ENCODE measurements at regions not wholly inside any gene's neighbourhood (a gene's known extent, or its start where the extent isn't known, plus 50 kb on each side); places are given as distances from the start of the nearest gene placed in this dataset.

DNA sequence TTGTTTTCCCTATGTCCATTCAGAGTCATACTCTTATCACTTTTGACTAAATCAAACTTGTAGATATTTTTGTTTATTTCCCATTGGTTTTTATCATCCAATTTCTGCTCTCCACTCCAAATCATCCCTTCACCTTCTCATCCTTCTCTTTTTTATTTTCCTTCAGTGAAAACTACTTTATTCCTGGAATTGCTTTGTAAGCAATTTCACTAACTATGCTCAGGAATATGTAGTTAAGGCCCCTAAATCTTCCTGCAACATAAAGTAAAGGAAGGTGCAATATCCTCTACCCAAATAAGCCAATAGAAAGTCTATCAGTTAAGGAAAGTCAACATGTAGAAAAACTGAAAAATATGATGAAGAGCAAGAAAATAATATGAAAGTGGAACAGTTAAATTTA is 308.4 kb downstream of the SEC23A start:
- TF ChIP-seq, protein P1, sequence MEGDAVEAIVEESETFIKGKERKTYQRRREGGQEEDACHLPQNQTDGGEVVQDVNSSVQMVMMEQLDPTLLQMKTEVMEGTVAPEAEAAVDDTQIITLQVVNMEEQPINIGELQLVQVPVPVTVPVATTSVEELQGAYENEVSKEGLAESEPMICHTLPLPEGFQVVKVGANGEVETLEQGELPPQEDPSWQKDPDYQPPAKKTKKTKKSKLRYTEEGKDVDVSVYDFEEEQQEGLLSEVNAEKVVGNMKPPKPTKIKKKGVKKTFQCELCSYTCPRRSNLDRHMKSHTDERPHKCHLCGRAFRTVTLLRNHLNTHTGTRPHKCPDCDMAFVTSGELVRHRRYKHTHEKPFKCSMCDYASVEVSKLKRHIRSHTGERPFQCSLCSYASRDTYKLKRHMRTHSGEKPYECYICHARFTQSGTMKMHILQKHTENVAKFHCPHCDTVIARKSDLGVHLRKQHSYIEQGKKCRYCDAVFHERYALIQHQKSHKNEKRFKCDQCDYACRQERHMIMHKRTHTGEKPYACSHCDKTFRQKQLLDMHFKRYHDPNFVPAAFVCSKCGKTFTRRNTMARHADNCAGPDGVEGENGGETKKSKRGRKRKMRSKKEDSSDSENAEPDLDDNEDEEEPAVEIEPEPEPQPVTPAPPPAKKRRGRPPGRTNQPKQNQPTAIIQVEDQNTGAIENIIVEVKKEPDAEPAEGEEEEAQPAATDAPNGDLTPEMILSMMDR (IDR thresholded peaks at IDR 0.05 in 2 of 3, conservative IDR thresholded peaks at IDR 0.05 in 1 of 3; ENCODE audit: borderline replicate concordance in 1 of 3, insufficient read depth in 1 of 3, low read depth in 2 of 3, low read length in 2 of 3) = no peak
- TF ChIP-seq, protein P2, sequence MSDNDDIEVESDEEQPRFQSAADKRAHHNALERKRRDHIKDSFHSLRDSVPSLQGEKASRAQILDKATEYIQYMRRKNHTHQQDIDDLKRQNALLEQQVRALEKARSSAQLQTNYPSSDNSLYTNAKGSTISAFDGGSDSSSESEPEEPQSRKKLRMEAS (IDR thresholded peaks at IDR 0.05) = no peak
- TF ChIP-seq, protein P3, sequence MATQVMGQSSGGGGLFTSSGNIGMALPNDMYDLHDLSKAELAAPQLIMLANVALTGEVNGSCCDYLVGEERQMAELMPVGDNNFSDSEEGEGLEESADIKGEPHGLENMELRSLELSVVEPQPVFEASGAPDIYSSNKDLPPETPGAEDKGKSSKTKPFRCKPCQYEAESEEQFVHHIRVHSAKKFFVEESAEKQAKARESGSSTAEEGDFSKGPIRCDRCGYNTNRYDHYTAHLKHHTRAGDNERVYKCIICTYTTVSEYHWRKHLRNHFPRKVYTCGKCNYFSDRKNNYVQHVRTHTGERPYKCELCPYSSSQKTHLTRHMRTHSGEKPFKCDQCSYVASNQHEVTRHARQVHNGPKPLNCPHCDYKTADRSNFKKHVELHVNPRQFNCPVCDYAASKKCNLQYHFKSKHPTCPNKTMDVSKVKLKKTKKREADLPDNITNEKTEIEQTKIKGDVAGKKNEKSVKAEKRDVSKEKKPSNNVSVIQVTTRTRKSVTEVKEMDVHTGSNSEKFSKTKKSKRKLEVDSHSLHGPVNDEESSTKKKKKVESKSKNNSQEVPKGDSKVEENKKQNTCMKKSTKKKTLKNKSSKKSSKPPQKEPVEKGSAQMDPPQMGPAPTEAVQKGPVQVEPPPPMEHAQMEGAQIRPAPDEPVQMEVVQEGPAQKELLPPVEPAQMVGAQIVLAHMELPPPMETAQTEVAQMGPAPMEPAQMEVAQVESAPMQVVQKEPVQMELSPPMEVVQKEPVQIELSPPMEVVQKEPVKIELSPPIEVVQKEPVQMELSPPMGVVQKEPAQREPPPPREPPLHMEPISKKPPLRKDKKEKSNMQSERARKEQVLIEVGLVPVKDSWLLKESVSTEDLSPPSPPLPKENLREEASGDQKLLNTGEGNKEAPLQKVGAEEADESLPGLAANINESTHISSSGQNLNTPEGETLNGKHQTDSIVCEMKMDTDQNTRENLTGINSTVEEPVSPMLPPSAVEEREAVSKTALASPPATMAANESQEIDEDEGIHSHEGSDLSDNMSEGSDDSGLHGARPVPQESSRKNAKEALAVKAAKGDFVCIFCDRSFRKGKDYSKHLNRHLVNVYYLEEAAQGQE (IDR thresholded peaks at IDR 0.05; ENCODE audit: low read depth) = no peak
- no peak for TF ChIP-seq POLR2A (IDR thresholded peaks at IDR 0.05; ENCODE audit: borderline replicate concordance, extremely low read depth, insufficient read depth, insufficient read length)
- no peak for TF ChIP-seq TCF7L2 (IDR thresholded peaks at IDR 0.05; ENCODE audit: borderline replicate concordance, extremely low read depth, insufficient read depth, insufficient read length)
- no peak for TF ChIP-seq POLR2AphosphoS5 (IDR thresholded peaks at IDR 0.05; ENCODE audit: low read depth, low read length)
- TF ChIP-seq CBX3 (IDR thresholded peaks at IDR 0.05; ENCODE audit: low read depth) = no peak
- no peak for TF ChIP-seq EZH2 (IDR thresholded peaks at IDR 0.05)

Data from HCT116 (cell line).